NB4 (cell line): ENCODE measurements at regions not wholly inside any gene's neighbourhood (a gene's known extent, or its start where the extent isn't known, plus 50 kb on each side); places are given as distances from the start of the nearest gene placed in this dataset.

Experiments used
- DNase-seq: peaks from one replicate; pipeline ENCODE4 v3.0.0; 2010; ENCODE audit warnings: low read depth
- H3K4me3 ChIP-seq: one replicate; pipeline ENCODE4 v1.5.1; 2011; ENCODE audit warnings: mild to moderate bottlenecking, low read depth, low read length, moderate library complexity
- MYC ChIP-seq: IDR thresholded peaks from 2 replicates; pipeline ENCODE4 v1.6.1; 2011; ENCODE audit warnings: low read depth, low read length
- POLR2A ChIP-seq: IDR thresholded peaks from 2 replicates; pipeline ENCODE4 v1.6.1; 2011; ENCODE audit warnings: mild to moderate bottlenecking; ENCODE audit not compliant: insufficient read length; ENCODE audit errors: extremely low read depth
- TF ChIP-seq, protein P1 (sequence below): IDR thresholded peaks from 2 replicates; pipeline ENCODE4 v1.6.1; 2011; ENCODE audit warnings: low read depth, low read length
- TF ChIP-seq, protein P2 (sequence below): IDR thresholded peaks from one replicate; pipeline ENCODE4 v1.5.1; 2012; ENCODE audit warnings: low read depth, low read length

- no peak for TF ChIP-seq POLR2A
- no peak for DNase-seq
- H3K4me3 ChIP-seq, result no peak overlapping the region
Observed at GRCh38 chr1:193663965-193664364, 477.6 kb upstream of the B3GALT2 start.

DNA sequence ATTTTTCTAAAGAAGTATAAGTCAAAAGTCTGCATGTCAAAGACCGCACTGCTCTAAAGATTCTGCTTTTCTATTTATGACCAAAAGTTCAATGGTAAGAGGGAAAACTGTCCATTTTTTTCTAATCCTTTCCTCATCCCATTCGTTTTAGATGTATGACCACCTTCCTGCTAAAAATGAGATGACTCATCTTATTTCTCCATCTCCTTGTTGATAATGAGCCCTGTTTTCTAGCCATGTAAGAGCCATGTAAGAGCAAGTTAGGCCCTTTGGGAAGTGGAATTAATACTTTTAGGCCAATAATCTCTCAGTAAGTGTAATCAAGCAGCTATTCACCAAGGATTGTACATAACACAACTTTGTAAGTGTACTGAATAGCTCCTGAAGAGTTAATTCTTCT is 475.6 kb upstream of the B3GALT2 start:
- no peak for DNase-seq
- no peak overlapping the region for H3K4me3 ChIP-seq
- TF ChIP-seq, protein P1, sequence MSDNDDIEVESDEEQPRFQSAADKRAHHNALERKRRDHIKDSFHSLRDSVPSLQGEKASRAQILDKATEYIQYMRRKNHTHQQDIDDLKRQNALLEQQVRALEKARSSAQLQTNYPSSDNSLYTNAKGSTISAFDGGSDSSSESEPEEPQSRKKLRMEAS, result no peak
- no peak for TF ChIP-seq MYC
- no peak for TF ChIP-seq POLR2A
- TF ChIP-seq, protein P2, sequence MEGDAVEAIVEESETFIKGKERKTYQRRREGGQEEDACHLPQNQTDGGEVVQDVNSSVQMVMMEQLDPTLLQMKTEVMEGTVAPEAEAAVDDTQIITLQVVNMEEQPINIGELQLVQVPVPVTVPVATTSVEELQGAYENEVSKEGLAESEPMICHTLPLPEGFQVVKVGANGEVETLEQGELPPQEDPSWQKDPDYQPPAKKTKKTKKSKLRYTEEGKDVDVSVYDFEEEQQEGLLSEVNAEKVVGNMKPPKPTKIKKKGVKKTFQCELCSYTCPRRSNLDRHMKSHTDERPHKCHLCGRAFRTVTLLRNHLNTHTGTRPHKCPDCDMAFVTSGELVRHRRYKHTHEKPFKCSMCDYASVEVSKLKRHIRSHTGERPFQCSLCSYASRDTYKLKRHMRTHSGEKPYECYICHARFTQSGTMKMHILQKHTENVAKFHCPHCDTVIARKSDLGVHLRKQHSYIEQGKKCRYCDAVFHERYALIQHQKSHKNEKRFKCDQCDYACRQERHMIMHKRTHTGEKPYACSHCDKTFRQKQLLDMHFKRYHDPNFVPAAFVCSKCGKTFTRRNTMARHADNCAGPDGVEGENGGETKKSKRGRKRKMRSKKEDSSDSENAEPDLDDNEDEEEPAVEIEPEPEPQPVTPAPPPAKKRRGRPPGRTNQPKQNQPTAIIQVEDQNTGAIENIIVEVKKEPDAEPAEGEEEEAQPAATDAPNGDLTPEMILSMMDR, result no peak

- TF ChIP-seq POLR2A (no peak), MYC (no peak)
- TF ChIP-seq, protein P2, result no peak
- TF ChIP-seq, protein P1, result no peak
- DNase-seq, result no peak
- no peak overlapping the region for H3K4me3 ChIP-seq
Observed at GRCh38 chr1:193661385-193661784, 475.0 kb upstream of the B3GALT2 start.

- TF ChIP-seq, protein P2, result no peak
- no peak for TF ChIP-seq MYC
- TF ChIP-seq POLR2A, result no peak
- TF ChIP-seq, protein P1, result no peak
- no peak overlapping the region for H3K4me3 ChIP-seq
- no peak for DNase-seq
Observed at GRCh38 chr1:193660428-193660827, 474.0 kb upstream of the B3GALT2 start.

- no peak overlapping the region for H3K4me3 ChIP-seq
- no peak for DNase-seq
- TF ChIP-seq POLR2A (no peak), MYC (no peak)
- TF ChIP-seq, protein P2, result no peak
- TF ChIP-seq, protein P1, result no peak
Observed at GRCh38 chr1:193658691-193659090, 472.3 kb upstream of the B3GALT2 start.

DNA sequence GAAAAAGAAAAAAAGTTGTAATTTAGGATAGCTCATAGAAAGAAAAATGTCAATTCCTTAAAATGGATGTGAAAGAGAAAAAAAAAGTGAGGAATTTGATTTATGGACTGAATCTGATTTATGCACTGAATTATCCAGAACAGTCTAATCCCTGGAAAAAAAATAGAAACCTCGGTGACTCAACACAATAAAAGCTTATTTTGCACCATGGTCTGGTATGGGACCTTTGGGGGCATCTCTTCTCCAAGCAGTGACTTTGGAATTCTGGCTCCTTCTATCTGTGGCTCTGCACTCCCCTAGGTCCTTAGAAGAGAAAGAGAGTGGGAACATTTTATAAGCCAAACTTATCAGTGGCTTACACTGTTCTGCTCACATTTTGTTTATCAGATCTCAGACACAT is 471.7 kb upstream of the B3GALT2 start:
- H3K4me3 ChIP-seq, result no peak overlapping the region
- TF ChIP-seq, protein P2, result no peak
- TF ChIP-seq MYC (no peak), POLR2A (no peak)
- TF ChIP-seq, protein P1, result no peak
- no peak for DNase-seq
